CD4-positive, alpha-beta T cell treated with Interleukin-4 for 1 hour (primary cell): ENCODE measurements at regions not wholly inside any gene's neighbourhood (a gene's known extent, or its start where the extent isn't known, plus 50 kb on each side); places are given as distances from the start of the nearest gene placed in this dataset.

Experiments
- DNase-seq, 2 donors: peaks; one replicate each; pipeline ENCODE4 v3.0.0-alpha.2; 2020 to 2022

- DNase-seq, result no peak
Observed at GRCh38 chr14:40889126-40889525, 717.5 kb upstream of the LRFN5 start.

GRCh38 chr14:40887912-40888311 is 718.8 kb upstream of the LRFN5 start:
- DNase-seq, result no peak

- DNase-seq, result no peak
Observed at GRCh38 chr14:40870252-40870651, 736.4 kb upstream of the LRFN5 start.

- no peak for DNase-seq
Observed at GRCh38 chr14:40859055-40859454, 747.6 kb upstream of the LRFN5 start.

- DNase-seq, result no peak
Observed at GRCh38 chr14:40855343-40855742, 751.3 kb upstream of the LRFN5 start.

- DNase-seq, result no peak
Observed at GRCh38 chr14:40850191-40850590, 756.5 kb upstream of the LRFN5 start.

- no peak for DNase-seq
Observed at GRCh38 chr14:40847480-40847879, 759.2 kb upstream of the LRFN5 start.

GRCh38 chr14:40842816-40843215 is 763.9 kb upstream of the LRFN5 start:
- DNase-seq, result no peak

- no peak for DNase-seq
Observed at GRCh38 chr14:40841886-40842285, 764.8 kb upstream of the LRFN5 start.

GRCh38 chr14:40838601-40839000 is 768.1 kb upstream of the LRFN5 start:
- DNase-seq, result no peak

- DNase-seq, result no peak
Observed at GRCh38 chr14:40806471-40806870, 800.2 kb upstream of the LRFN5 start.

GRCh38 chr14:40796168-40796567 is 810.5 kb upstream of the LRFN5 start:
- no peak for DNase-seq

- DNase-seq, result no peak
Observed at GRCh38 chr14:40784860-40785259, 821.8 kb upstream of the LRFN5 start.

GRCh38 chr14:40762685-40763084 is 844.0 kb upstream of the LRFN5 start:
- no peak for DNase-seq

- no peak for DNase-seq
Observed at GRCh38 chr14:40762177-40762576, 844.5 kb upstream of the LRFN5 start.

- DNase-seq, result no peak
Observed at GRCh38 chr14:40760704-40761103, 846.0 kb upstream of the LRFN5 start.

- no peak for DNase-seq
Observed at GRCh38 chr14:40758076-40758475, 848.6 kb upstream of the LRFN5 start.

- no peak for DNase-seq
Observed at GRCh38 chr14:40757376-40757950, 849.2 kb upstream of the LRFN5 start.

GRCh38 chr14:40733206-40733605 is 873.5 kb upstream of the LRFN5 start:
- DNase-seq, result no peak

- no peak for DNase-seq
Observed at GRCh38 chr14:40727107-40727506, 879.6 kb upstream of the LRFN5 start.

- DNase-seq, result no peak
Observed at GRCh38 chr14:40713387-40713786, 893.3 kb upstream of the LRFN5 start.

GRCh38 chr14:40697231-40697630 is 909.4 kb upstream of the LRFN5 start:
- no peak for DNase-seq

- no peak for DNase-seq
Observed at GRCh38 chr14:40694023-40694422, 912.7 kb upstream of the LRFN5 start.

- DNase-seq, result no peak
Observed at GRCh38 chr14:40691066-40691465, 915.6 kb upstream of the LRFN5 start.

GRCh38 chr14:40685764-40686163 is 920.9 kb upstream of the LRFN5 start:
- no peak for DNase-seq

- no peak for DNase-seq
Observed at GRCh38 chr14:40684328-40684727, 922.3 kb upstream of the LRFN5 start.
